ENCODE measurements at regions not wholly inside any gene's neighbourhood (a gene's known extent, or its start where the extent isn't known, plus 50 kb on each side); places are given as distances from the start of the nearest gene placed in this dataset.

DNA sequence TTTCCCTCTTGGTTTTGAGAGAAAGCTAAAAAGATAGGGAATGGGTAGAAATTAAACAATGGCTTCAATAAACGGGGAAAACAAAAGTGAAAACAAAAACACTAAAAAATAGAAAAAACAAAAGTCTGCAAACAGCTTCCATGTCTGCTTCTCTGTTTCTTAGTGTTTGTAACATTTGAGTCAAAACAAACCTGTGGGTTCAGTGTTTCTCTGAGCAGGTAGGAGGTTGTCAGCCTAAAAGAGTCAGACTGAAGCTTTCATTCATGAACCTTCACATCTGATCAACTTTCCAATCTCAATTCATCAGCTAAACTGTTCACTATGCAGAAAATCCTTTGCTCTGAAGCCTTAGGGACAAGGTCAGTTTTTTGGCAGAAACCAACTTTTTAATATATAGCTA is 102.5 kb upstream of the ADAMTS16 start:
- TF ChIP-seq, protein P1, sequence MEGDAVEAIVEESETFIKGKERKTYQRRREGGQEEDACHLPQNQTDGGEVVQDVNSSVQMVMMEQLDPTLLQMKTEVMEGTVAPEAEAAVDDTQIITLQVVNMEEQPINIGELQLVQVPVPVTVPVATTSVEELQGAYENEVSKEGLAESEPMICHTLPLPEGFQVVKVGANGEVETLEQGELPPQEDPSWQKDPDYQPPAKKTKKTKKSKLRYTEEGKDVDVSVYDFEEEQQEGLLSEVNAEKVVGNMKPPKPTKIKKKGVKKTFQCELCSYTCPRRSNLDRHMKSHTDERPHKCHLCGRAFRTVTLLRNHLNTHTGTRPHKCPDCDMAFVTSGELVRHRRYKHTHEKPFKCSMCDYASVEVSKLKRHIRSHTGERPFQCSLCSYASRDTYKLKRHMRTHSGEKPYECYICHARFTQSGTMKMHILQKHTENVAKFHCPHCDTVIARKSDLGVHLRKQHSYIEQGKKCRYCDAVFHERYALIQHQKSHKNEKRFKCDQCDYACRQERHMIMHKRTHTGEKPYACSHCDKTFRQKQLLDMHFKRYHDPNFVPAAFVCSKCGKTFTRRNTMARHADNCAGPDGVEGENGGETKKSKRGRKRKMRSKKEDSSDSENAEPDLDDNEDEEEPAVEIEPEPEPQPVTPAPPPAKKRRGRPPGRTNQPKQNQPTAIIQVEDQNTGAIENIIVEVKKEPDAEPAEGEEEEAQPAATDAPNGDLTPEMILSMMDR (IDR thresholded peaks at IDR 0.05), result no peak
- no peak for TF ChIP-seq POLR2AphosphoS5 (IDR thresholded peaks at IDR 0.05)
- TF ChIP-seq POLR2A (IDR thresholded peaks at IDR 0.05; ENCODE audit: low read depth), result no peak
